ENCODE measurements at regions not wholly inside any gene's neighbourhood (a gene's known extent, or its start where the extent isn't known, plus 50 kb on each side); places are given as distances from the start of the nearest gene placed in this dataset.

GRCh38 chr2:6213056-6213780, 521.0 kb downstream of the SOX11 start:
- ATAC-seq (ENCODE audit: low read depth) (no peak), DNase-seq (no peak)
- Mint-ChIP-seq H3K4me3 (no peak overlapping the region), H3K27ac (no peak overlapping the region), H3K9me3 (no peaks in the 10 kb centered on the region), H3K36me3 (ENCODE audit: low read depth) (no peaks in the 10 kb centered on the region), H3K4me1 (peaks cover 6% of the 10 kb centered on the region), H3K27me3 (no peaks in the 10 kb centered on the region)
- POLR2A ChIA-PET: no interaction called here
- intact Hi-C loops (cut with micrococcal nuclease): no loop called here
- CTCF ChIA-PET: no interaction called here
- TF ChIP-seq CTCF (IDR thresholded peaks at IDR 0.05): no peak

GRCh38 chr2:6214471-6214870, 522.3 kb downstream of the SOX11 start:
- ATAC-seq (ENCODE audit: low read depth) (no peak), DNase-seq (no peak)
- Mint-ChIP-seq H3K4me3 (no peak overlapping the region), H3K4me1 (peaks cover 6% of the 10 kb centered on the region), H3K9me3 (no peaks in the 10 kb centered on the region), H3K27ac (no peak overlapping the region), H3K36me3 (ENCODE audit: low read depth) (no peaks in the 10 kb centered on the region), H3K27me3 (no peaks in the 10 kb centered on the region)
- intact Hi-C loops (cut with micrococcal nuclease): no loop called here
- POLR2A ChIA-PET: no interaction called here
- CTCF ChIA-PET: no interaction called here
- no peak for TF ChIP-seq CTCF (IDR thresholded peaks at IDR 0.05)

- POLR2A ChIA-PET: no interaction called here
- no peak overlapping the region for H3K4me3 Mint-ChIP-seq
- ATAC-seq (ENCODE audit: low read depth) (no peak), DNase-seq (no peak)
- TF ChIP-seq CTCF (IDR thresholded peaks at IDR 0.05): no peak
- CTCF ChIA-PET: no interaction called here
- H3K4me1 Mint-ChIP-seq: peaks cover 6% of the 10 kb centered on the region
- intact Hi-C loops (cut with micrococcal nuclease): no loop called here
- H3K27me3 Mint-ChIP-seq: no peaks in the 10 kb centered on the region
- no peaks in the 10 kb centered on the region for H3K36me3 Mint-ChIP-seq (ENCODE audit: low read depth)
- H3K27ac Mint-ChIP-seq: no peak overlapping the region
- H3K9me3 Mint-ChIP-seq: no peaks in the 10 kb centered on the region
Observed at GRCh38 chr2:6215053-6215452, 522.9 kb downstream of the SOX11 start.

GRCh38 chr2:6216234-6216633, 524.0 kb downstream of the SOX11 start:
- no peak overlapping the region for H3K27ac Mint-ChIP-seq
- ChIA-PET CTCF (no interaction called here), POLR2A (no interaction called here)
- TF ChIP-seq CTCF (IDR thresholded peaks at IDR 0.05): no peak
- intact Hi-C loops (cut with micrococcal nuclease): no loop called here
- ATAC-seq (ENCODE audit: low read depth) (no peak), DNase-seq (no peak)
- H3K9me3 Mint-ChIP-seq: no peaks in the 10 kb centered on the region
- no peaks in the 10 kb centered on the region for H3K27me3 Mint-ChIP-seq
- peaks cover 6% of the 10 kb centered on the region for H3K4me1 Mint-ChIP-seq
- H3K36me3 Mint-ChIP-seq (ENCODE audit: low read depth): no peaks in the 10 kb centered on the region
- H3K4me3 Mint-ChIP-seq: no peak overlapping the region

- ChIA-PET CTCF (no interaction called here), POLR2A (no interaction called here)
- Mint-ChIP-seq H3K4me1 (peaks cover 17% of the 10 kb centered on the region), H3K9me3 (no peaks in the 10 kb centered on the region), H3K27ac (no peak overlapping the region), H3K4me3 (no peak overlapping the region), H3K36me3 (ENCODE audit: low read depth) (no peaks in the 10 kb centered on the region), H3K27me3 (no peaks in the 10 kb centered on the region)
- no peak for ATAC-seq (ENCODE audit: low read depth)
- intact Hi-C loops (cut with micrococcal nuclease): no loop called here
- no peak for TF ChIP-seq CTCF (IDR thresholded peaks at IDR 0.05)
- DNase-seq: no peak
Observed at GRCh38 chr2:6218926-6219325, 526.7 kb downstream of the SOX11 start.

Data from activated B cell treated with CpG ODN at 0.5 μM for 24 hours (primary cell).